Adrenal gland (tissue), 9 donors: ENCODE measurements at regions not wholly inside any gene's neighbourhood (a gene's known extent, or its start where the extent isn't known, plus 50 kb on each side); places are given as distances from the start of the nearest gene placed in this dataset.

Experiments
- DNase-seq, 7 donors: peaks; one replicate each; pipeline ENCODE4 v3.0.0-alpha.2; 2019 to 2020
- H3K27ac ChIP-seq, 5 donors: fragments of 200-600 bp; sonication (generic) in 4 of 5; 1 replicate in 3 of 5; 2 replicates in 2 of 5; pipeline versions ENCODE4 v1.5.1 to v1.8.0; 2016 to 2020; ENCODE audit warnings: mild to moderate bottlenecking in 1 of 5
- H3K27me3 ChIP-seq: fragments of 200-600 bp; 2 replicates; pipeline ENCODE4 v1.8.0; 2021
- H3K36me3 ChIP-seq, 2 donors: fragments of 200-600 bp; replicated peaks in 1 of 2; 1 replicate in 1 of 2; 2 replicates in 1 of 2; pipeline versions ENCODE4 v1.5.1 to v1.8.0; 2018 to 2022
- H3K4me1 ChIP-seq, 2 donors: fragments of 200-600 bp; replicated peaks in 1 of 2; 1 replicate in 1 of 2; 2 replicates in 1 of 2; pipeline versions ENCODE4 v1.5.1 to v1.8.0; 2018 to 2021
- H3K4me3 ChIP-seq, 4 donors: fragments of 200-600 bp; sonication (generic) in 3 of 4; one replicate each; pipeline ENCODE4 v1.5.1; 2016 to 2018
- H3K9me3 ChIP-seq, 3 donors: fragments of 200-600 bp; sonication (generic) in 1 of 3; replicated peaks in 1 of 3; 1 replicate in 2 of 3; 2 replicates in 1 of 3; pipeline versions ENCODE4 v1.5.1 to v1.8.0; 2016 to 2021
- POLR2A ChIP-seq, 2 donors: fragments of 450-650 bp; IDR thresholded peaks; one replicate each; pipeline ENCODE4 v1.6.1; 2017; ENCODE audit warnings: antibody characterized with exemption in 2 of 2, mild to moderate bottlenecking in 2 of 2, moderate library complexity in 1 of 2
- WGBS, 4 donors: extraction: QIAGEN DNeasy Blood & Tissue Kit in 2 of 4; methylation state at CpG; one replicate each; pipeline versions ENCODE4 v1.1.5 to v1.1.7; 2013 to 2017; 5-methylcytosine and 5-hydroxymethylcytosine counted together
- intact Hi-C, 2 donors: fragments of 100-400 bp; cut with DNase I; formaldehyde crosslinking; loops; one replicate each; pipeline versions ENCODE4 v1.14.1 to v1.15.0; 2022 to 2023
- TF ChIP-seq, protein P1 (sequence below), 6 experiments: fragments of 450-650 bp in 4 of 6; fragments of 200-600 bp in 2 of 6; sonication (generic) in 1 of 6; IDR thresholded peaks; 1 replicate in 5 of 6; 2 replicates in 1 of 6; pipeline versions ENCODE4 v1.5.1 to v1.8.0; 2016 to 2021; ENCODE audit warnings: antibody characterized with exemption in 6 of 6, mild to moderate bottlenecking in 2 of 6, moderate library complexity in 1 of 6
- donor health status: healthy with polysubstance abuse.
- donor health status: Bipolar disorder and iron deficiency.
- donor health status: DM: yes; HTN: yes; CAD: no.
- donor health status: DM: no; HTN: no; CAD: no.
- donor health status: DM: no; HTN: no; CAD: no.

DNA sequence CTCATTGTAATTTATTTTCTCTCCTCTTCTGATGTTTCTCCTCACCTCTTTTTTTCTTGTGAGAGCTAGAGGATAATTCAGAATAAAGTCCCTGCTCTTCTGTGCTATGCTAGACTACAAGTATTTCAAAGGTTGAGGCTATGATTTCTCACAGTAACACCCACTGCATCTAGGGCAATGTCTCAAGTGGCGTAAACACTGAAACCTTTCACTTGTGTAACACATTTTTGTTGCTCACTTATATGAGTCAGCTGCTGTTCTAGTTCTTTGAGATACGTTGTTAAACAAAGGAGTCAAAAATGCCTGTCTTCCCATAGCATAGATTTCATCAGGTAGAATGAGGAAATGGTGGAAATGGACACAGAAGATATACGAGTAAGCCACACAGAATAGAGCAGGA is 305.1 kb upstream of the PITRM1 start:
- intact Hi-C loops: no loop called here
- no peak for TF ChIP-seq POLR2A (IDR thresholded peaks at IDR 0.05)
- TF ChIP-seq, protein P1, sequence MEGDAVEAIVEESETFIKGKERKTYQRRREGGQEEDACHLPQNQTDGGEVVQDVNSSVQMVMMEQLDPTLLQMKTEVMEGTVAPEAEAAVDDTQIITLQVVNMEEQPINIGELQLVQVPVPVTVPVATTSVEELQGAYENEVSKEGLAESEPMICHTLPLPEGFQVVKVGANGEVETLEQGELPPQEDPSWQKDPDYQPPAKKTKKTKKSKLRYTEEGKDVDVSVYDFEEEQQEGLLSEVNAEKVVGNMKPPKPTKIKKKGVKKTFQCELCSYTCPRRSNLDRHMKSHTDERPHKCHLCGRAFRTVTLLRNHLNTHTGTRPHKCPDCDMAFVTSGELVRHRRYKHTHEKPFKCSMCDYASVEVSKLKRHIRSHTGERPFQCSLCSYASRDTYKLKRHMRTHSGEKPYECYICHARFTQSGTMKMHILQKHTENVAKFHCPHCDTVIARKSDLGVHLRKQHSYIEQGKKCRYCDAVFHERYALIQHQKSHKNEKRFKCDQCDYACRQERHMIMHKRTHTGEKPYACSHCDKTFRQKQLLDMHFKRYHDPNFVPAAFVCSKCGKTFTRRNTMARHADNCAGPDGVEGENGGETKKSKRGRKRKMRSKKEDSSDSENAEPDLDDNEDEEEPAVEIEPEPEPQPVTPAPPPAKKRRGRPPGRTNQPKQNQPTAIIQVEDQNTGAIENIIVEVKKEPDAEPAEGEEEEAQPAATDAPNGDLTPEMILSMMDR (IDR thresholded peaks at IDR 0.05): no peak
- WGBS, 4 donors: 44 to 64% (median 51%) methylated on average over 3 of the region's 3 CpGs
- no peaks in the 10 kb centered on the region for H3K36me3 ChIP-seq
- H3K4me1 ChIP-seq: peaks cover 0 to 2% of the 10 kb centered on the region in 2 donors
- H3K9me3 ChIP-seq: no peaks in the 10 kb centered on the region
- H3K27me3 ChIP-seq: no peaks in the 10 kb centered on the region
- H3K4me3 ChIP-seq: no peak overlapping the region
- no peak overlapping the region for H3K27ac ChIP-seq
- DNase-seq: no peak

DNA sequence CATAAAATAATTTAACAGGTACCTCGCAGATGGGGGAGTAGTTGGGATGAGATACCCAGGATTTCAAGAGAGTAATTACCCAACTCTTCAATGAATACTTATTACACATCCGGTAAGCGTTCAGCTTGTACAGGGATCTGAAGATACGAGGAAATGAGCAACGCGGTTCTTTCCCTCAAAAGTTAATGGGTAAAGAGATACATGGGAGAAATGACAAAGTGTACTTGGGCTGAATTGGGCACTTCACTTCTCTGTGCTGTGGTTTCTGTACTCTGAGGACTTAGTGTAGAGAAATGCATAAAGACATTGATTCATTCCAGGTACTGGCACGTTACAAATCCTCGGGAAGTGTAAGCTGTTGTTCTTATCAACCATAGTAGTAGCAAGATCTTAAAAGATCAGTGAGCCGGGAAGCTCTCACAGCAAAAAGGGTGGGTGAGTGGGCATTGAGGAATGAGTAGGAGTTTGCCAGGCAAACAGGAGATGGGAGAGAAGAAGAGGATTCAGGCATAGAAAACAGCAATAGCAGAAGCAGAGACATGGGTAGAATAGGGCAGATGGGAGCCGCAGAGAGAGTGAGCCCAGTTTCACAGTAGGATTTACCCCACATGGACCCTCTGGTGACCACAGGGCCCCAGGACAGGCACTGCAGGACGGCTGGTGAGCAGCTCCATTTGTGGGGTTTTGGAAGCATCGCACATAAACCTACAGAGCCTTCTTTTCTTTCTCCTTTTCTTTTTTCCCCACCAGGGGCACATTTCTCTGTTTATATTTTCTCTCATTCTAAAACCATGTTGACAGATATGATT is 304.3 kb upstream of the PITRM1 start:
- intact Hi-C loops: no loop called here
- H3K27ac ChIP-seq: no peak overlapping the region

DNA sequence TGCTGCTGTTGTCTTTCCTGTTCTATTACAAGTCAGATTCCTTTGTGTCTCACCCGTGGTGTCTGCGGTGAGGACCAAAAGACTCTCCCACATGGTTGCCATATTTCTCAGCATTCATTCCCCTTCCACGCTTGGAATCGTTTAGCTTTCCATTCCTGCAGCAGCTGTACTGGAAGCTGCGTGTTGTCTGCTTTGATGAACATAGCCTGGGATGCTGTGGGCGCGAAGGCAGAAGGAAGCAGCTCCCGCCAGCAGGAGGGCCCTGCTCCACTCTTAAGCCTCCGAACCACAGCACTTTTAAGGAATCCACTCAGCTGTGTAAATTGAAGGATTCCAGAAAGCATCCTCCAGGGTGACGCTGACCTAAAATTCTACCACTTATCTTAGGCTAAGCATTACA is 303.6 kb upstream of the PITRM1 start:
- no peaks in the 10 kb centered on the region for H3K9me3 ChIP-seq
- no peaks in the 10 kb centered on the region for H3K36me3 ChIP-seq
- no peak for TF ChIP-seq POLR2A (IDR thresholded peaks at IDR 0.05)
- no peak overlapping the region for H3K27ac ChIP-seq
- peaks cover 0 to 8% of the 10 kb centered on the region in 2 donors for H3K4me1 ChIP-seq
- no peak for DNase-seq
- WGBS, 4 donors: 86 to 94% (median 88%) methylated on average over 10 of the region's 10 CpGs
- intact Hi-C loops: no loop called here
- no peaks in the 10 kb centered on the region for H3K27me3 ChIP-seq
- no peak overlapping the region for H3K4me3 ChIP-seq

More for the DNA sequence above, 304.3 kb upstream of the PITRM1 start:
- 88 to 92% (median 91%) methylated on average over 12 of the region's 12 CpGs for WGBS, 4 donors
- Histone ChIP-seq H3K4me3 (no peak overlapping the region), H3K36me3 (no peaks in the 10 kb centered on the region), H3K27me3 (no peaks in the 10 kb centered on the region), H3K9me3 (no peaks in the 10 kb centered on the region), H3K4me1 (peaks cover 0 to 2% of the 10 kb centered on the region in 2 donors)
- no peak for DNase-seq
- TF ChIP-seq, protein P1 (IDR thresholded peaks at IDR 0.05): no peak
- no peak for TF ChIP-seq POLR2A (IDR thresholded peaks at IDR 0.05)

DNA sequence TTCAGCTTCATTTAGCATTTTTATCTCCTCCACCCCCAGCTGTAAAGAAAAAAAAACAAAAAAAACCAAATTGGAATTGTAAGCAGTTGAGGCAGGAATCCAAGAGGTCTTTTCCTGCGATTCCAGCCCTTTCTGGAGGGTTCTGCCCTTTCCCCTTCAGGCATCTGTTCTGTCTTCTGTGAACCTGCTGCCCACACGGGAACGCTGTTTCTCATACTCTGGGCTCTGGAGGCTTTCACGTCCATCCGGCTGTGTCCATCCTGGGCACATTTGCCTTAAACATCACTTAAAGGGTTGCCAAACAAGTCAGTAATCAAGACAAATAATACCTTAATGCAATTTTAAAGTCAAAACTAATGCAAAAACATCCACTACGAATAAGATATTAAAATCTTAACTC is 302.8 kb upstream of the PITRM1 start:
- H3K27me3 ChIP-seq: no peaks in the 10 kb centered on the region
- no peak overlapping the region for H3K27ac ChIP-seq
- WGBS, 4 donors: 73 to 79% (median 76%) methylated on average over 6 of the region's 6 CpGs
- intact Hi-C loops: no loop called here
- TF ChIP-seq, protein P1 (IDR thresholded peaks at IDR 0.05): no peak
- TF ChIP-seq POLR2A (IDR thresholded peaks at IDR 0.05): no peak
- H3K4me3 ChIP-seq: no peak overlapping the region
- DNase-seq: no peak
- peaks cover 0 to 9% of the 10 kb centered on the region in 2 donors for H3K4me1 ChIP-seq
- no peaks in the 10 kb centered on the region for H3K9me3 ChIP-seq
- H3K36me3 ChIP-seq: no peaks in the 10 kb centered on the region

DNA sequence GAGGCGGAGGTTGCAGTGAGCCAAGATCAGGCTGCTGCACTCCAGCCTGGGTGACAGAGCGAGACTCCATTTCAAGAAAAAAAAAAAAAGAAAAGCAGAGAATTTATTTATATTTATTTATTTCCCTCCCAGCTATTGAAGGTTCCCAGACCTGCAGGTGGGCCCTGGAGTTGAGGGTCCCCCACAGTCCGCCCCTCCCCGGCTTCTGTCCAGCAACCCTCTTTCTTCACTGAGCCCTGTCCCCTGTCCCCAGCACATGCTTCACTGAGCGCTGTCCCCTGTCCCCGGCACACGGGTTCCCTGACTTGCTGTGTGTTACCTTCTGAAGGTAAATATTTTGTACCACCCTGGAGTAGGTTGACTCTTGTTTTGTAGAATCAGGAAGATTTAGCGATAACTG is 301.7 kb upstream of the PITRM1 start:
- no peak for TF ChIP-seq POLR2A (IDR thresholded peaks at IDR 0.05)
- TF ChIP-seq, protein P1 (IDR thresholded peaks at IDR 0.05): no peak
- Histone ChIP-seq H3K27ac (no peak overlapping the region), H3K36me3 (no peaks in the 10 kb centered on the region), H3K4me1 (peaks cover 3 to 15% of the 10 kb centered on the region in 2 donors), H3K4me3 (no peak overlapping the region), H3K27me3 (no peaks in the 10 kb centered on the region), H3K9me3 (no peaks in the 10 kb centered on the region)
- intact Hi-C loops: no loop called here
- WGBS, 4 donors: 94 to 99% (median 95%) methylated on average over 8 of the region's 8 CpGs
- DNase-seq: no peak
